Tibial nerve (tissue), 4 donors: ENCODE measurements at regions not wholly inside any gene's neighbourhood (a gene's known extent, or its start where the extent isn't known, plus 50 kb on each side); places are given as distances from the start of the nearest gene placed in this dataset.

ENCODE experiments used
- DNase-seq, 2 donors: peaks; one replicate each; pipeline ENCODE4 v3.0.0-alpha.2; 2019; ENCODE audit warnings: low spot score in 2 of 2
- H3K27ac ChIP-seq, 4 donors: fragments of 200-600 bp; sonication (generic) in 3 of 4; one replicate each; pipeline ENCODE4 v1.5.1; 2017 to 2019; ENCODE audit warnings: mild to moderate bottlenecking in 1 of 4
- H3K27me3 ChIP-seq, 2 donors: fragments of 200-600 bp; sonication (generic) in 1 of 2; one replicate each; pipeline versions ENCODE4 v1.5.1 to v1.6.0; 2017 to 2019
- H3K36me3 ChIP-seq, 3 donors: fragments of 200-600 bp; sonication (generic); one replicate each; pipeline ENCODE4 v1.5.1; 2018 to 2019
- H3K4me1 ChIP-seq, 4 donors: fragments of 200-600 bp; sonication (generic) in 3 of 4; one replicate each; pipeline ENCODE4 v1.5.1; 2017 to 2019
- H3K4me3 ChIP-seq, 4 donors: fragments of 200-600 bp; sonication (generic) in 3 of 4; one replicate each; pipeline ENCODE4 v1.5.1; 2017 to 2019; ENCODE audit warnings: mild to moderate bottlenecking in 1 of 4, moderate library complexity in 1 of 4
- H3K9me3 ChIP-seq, 4 donors: fragments of 200-600 bp; sonication (generic) in 3 of 4; one replicate each; pipeline ENCODE4 v1.5.1; 2017 to 2019
- CTCF ChIP-seq, 5 experiments: fragments of 200-600 bp in 3 of 5; fragments of 450-650 bp in 2 of 5; sonication (generic) in 3 of 5; IDR thresholded peaks; one replicate each; pipeline ENCODE4 v1.5.1; 2016 to 2019; ENCODE audit warnings: antibody characterized with exemption in 5 of 5, mild to moderate bottlenecking in 3 of 5, moderate library complexity in 2 of 5
- EP300 ChIP-seq, 2 donors: sonication (generic); formaldehyde crosslinking; IDR thresholded peaks; one replicate each; pipeline ENCODE4 v1.6.1; 2017; ENCODE audit warnings: antibody characterized with exemption in 2 of 2, mild to moderate bottlenecking in 1 of 2
- POLR2A ChIP-seq, 2 donors: fragments of 450-650 bp; IDR thresholded peaks; one replicate each; pipeline ENCODE4 v1.6.1; 2017; ENCODE audit warnings: antibody characterized with exemption in 2 of 2, mild to moderate bottlenecking in 2 of 2, moderate library complexity in 2 of 2
- WGBS, 2 donors: methylation state at CpG; one replicate each; pipeline ENCODE4 v1.1.5; 2018; 5-methylcytosine and 5-hydroxymethylcytosine counted together

DNA sequence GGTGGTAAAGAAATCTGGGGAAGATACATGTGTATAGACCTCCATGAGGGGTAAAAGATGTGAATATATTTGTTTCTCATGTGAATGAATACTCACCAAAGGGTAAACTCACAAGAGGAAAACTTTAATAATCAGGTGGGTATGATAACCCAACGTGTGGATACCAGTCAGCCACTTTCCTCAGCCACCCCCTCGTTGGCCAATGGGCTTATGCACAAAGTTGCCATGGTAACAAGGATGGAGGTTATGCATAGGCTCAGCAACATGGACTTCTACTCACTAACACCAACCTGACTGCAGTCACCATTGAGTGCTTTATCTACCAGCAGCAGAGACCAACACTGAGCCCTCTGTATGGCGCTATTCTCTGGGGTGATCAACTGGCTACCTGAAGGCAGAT, 424.4 kb downstream of the DUSP10 start:
- H3K27ac ChIP-seq: no peak overlapping the region
- no peak for DNase-seq
- no peaks in the 10 kb centered on the region for H3K36me3 ChIP-seq
- peaks cover 0 to 19% (median 0%) of the 10 kb centered on the region in 4 donors for H3K4me1 ChIP-seq
- H3K4me3 ChIP-seq: no peak overlapping the region
- H3K27me3 ChIP-seq: no peaks in the 10 kb centered on the region
- 86 to 90% methylated on average over 3 of the region's 3 CpGs for WGBS, 2 donors
- no peaks in the 10 kb centered on the region for H3K9me3 ChIP-seq
- TF ChIP-seq EP300 (IDR thresholded peaks at IDR 0.05): no peak
- TF ChIP-seq POLR2A (IDR thresholded peaks at IDR 0.05): no peak
- TF ChIP-seq CTCF (IDR thresholded peaks at IDR 0.05): no peak

- peaks cover 0 to 20% (median 3%) of the 10 kb centered on the region in 4 donors for H3K9me3 ChIP-seq
- no peak for DNase-seq
- H3K27me3 ChIP-seq: no peaks in the 10 kb centered on the region
- no peak overlapping the region for H3K4me3 ChIP-seq
- H3K36me3 ChIP-seq: no peaks in the 10 kb centered on the region
- 40 to 42% methylated on average over 4 of the region's 4 CpGs for WGBS, 2 donors
- H3K27ac ChIP-seq: no peak overlapping the region
- no peaks in the 10 kb centered on the region for H3K4me1 ChIP-seq
- TF ChIP-seq EP300 (IDR thresholded peaks at IDR 0.05) (no peak), POLR2A (IDR thresholded peaks at IDR 0.05) (no peak), CTCF (IDR thresholded peaks at IDR 0.05) (no peak)
Measured at GRCh38 chr1:221327954-221328353, 413.9 kb downstream of the DUSP10 start.

DNA sequence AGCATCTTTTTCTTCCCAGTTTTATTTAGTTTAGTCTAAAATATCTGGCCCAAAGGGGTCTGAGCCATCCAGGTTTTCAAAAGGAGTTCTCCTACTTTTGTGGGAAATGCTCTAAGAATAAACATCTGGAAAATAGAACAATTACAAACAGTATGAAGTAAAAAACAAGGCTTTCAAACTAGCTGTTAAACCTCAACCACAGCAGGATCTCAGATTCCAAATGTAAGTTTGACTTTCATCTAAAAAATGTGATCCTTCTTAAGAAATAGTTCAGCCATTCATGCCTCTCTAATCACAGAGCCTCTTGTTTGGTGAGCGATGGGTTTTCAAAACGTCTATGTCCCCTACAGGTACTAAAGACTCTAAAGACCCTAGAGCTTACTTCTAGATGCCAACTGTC, 413.5 kb downstream of the DUSP10 start:
- Histone ChIP-seq H3K9me3 (peaks cover 0 to 20% (median 3%) of the 10 kb centered on the region in 4 donors), H3K36me3 (no peaks in the 10 kb centered on the region), H3K4me3 (no peak overlapping the region), H3K27me3 (no peaks in the 10 kb centered on the region), H3K27ac (no peak overlapping the region), H3K4me1 (no peaks in the 10 kb centered on the region)
- WGBS, 2 donors: 48 to 57% methylated on average over 2 of the region's 2 CpGs
- TF ChIP-seq CTCF (IDR thresholded peaks at IDR 0.05) (no peak), EP300 (IDR thresholded peaks at IDR 0.05) (no peak), POLR2A (IDR thresholded peaks at IDR 0.05) (no peak)
- DNase-seq: no peak

GRCh38 chr1:221331273-221332183, 410.4 kb downstream of the DUSP10 start:
- Histone ChIP-seq H3K27ac (no peak overlapping the region), H3K9me3 (peaks cover 0 to 20% (median 3%) of the 10 kb centered on the region in 4 donors), H3K4me1 (peaks cover 0 to 30% (median 5%) of the 10 kb centered on the region in 4 donors), H3K4me3 (no peak overlapping the region), H3K27me3 (no peaks in the 10 kb centered on the region), H3K36me3 (no peaks in the 10 kb centered on the region)
- no peak for DNase-seq
- 96 to 100% methylated on average over 1 of the region's 1 CpG for WGBS, 2 donors
- TF ChIP-seq CTCF (IDR thresholded peaks at IDR 0.05) (no peak), POLR2A (IDR thresholded peaks at IDR 0.05) (no peak), EP300 (IDR thresholded peaks at IDR 0.05) (no peak)

GRCh38 chr1:221334062-221334461, 407.8 kb downstream of the DUSP10 start:
- no peak for DNase-seq
- Histone ChIP-seq H3K36me3 (no peaks in the 10 kb centered on the region), H3K9me3 (peaks cover 0 to 20% (median 3%) of the 10 kb centered on the region in 4 donors), H3K4me1 (peaks cover 0 to 32% (median 5%) of the 10 kb centered on the region in 4 donors), H3K27me3 (no peaks in the 10 kb centered on the region), H3K27ac (peak overlapping the region in 2 of 4 donors; percentile 41 to 73), H3K4me3 (no peak overlapping the region)
- 33 to 34% methylated on average over 2 of the region's 2 CpGs for WGBS, 2 donors
- TF ChIP-seq POLR2A (IDR thresholded peaks at IDR 0.05): no peak
- no peak for TF ChIP-seq CTCF (IDR thresholded peaks at IDR 0.05)
- TF ChIP-seq EP300 (IDR thresholded peaks at IDR 0.05): no peak
